ENCODE measurements at regions not wholly inside any gene's neighbourhood (a gene's known extent, or its start where the extent isn't known, plus 50 kb on each side); places are given as distances from the start of the nearest gene placed in this dataset.
"Not testable (repeated sequence)": the region's sequence is repeated elsewhere in the genome, so short reads cannot be mapped to it uniquely, and the experiment has no call there.

GRCh38 chr4:30559481-30559880, 160.7 kb upstream of the PCDH7 start:
- Histone ChIP-seq H3K27ac (ENCODE audit: extremely low read depth, low read depth, low read length) (no peak overlapping the region), H3K4me3 (ENCODE audit: low read depth, low read length) (no peak overlapping the region), H3K9me3 (ENCODE audit: control insufficient read depth, insufficient read depth, low read depth, low read length) (no peaks in the 10 kb centered on the region), H3K4me1 (ENCODE audit: control insufficient read depth, insufficient read depth, low read length) (no peaks in the 10 kb centered on the region), H3K36me3 (ENCODE audit: control insufficient read depth in 2 of 2, insufficient read depth in 1 of 2, low read length in 2 of 2) (no peaks in the 10 kb centered on the region)
- POLR2A ChIA-PET: no interaction called here
- CTCF ChIA-PET: no interaction called here
- no peak for TF ChIP-seq ZSCAN18 (tag by site-specific recombination; IDR thresholded peaks at IDR 0.05)
- TF ChIP-seq ZNF544 (tag by site-specific recombination; IDR thresholded peaks at IDR 0.05): no peak
- no peak for TF ChIP-seq ZBTB21 (tag by site-specific recombination; IDR thresholded peaks at IDR 0.05)
- no peak for TF ChIP-seq ZNF404 (tag by site-specific recombination; IDR thresholded peaks at IDR 0.05)
- TF ChIP-seq ZNF521 (tag by site-specific recombination; IDR thresholded peaks at IDR 0.05): no peak
- TF ChIP-seq ZNF704 (tag by site-specific recombination; IDR thresholded peaks at IDR 0.05): no peak
- no peak for TF ChIP-seq ZBTB17 (tag by site-specific recombination; IDR thresholded peaks at IDR 0.05)
- TF ChIP-seq ZNF26 (tag by site-specific recombination; IDR thresholded peaks at IDR 0.05): no peak
- no peak for TF ChIP-seq PATZ1 (tag by site-specific recombination; IDR thresholded peaks at IDR 0.05)
- no peak for TF ChIP-seq HOXC10 (CRISPR knock-in tag; IDR thresholded peaks at IDR 0.05)
- TF ChIP-seq ZNF23 (tag by site-specific recombination; IDR thresholded peaks at IDR 0.05; ENCODE audit: borderline replicate concordance): no peak
- TF ChIP-seq HOXA7 (CRISPR knock-in tag; IDR thresholded peaks at IDR 0.05; ENCODE audit: borderline replicate concordance): no peak
- TF ChIP-seq ZNF248 (tag by site-specific recombination; IDR thresholded peaks at IDR 0.05): no peak
- TF ChIP-seq ZNF114 (tag by site-specific recombination; IDR thresholded peaks at IDR 0.05): no peak

- TF ChIP-seq HOXD13 (CRISPR knock-in tag; IDR thresholded peaks at IDR 0.05; ENCODE audit: borderline replicate concordance): no peak
- no peak for TF ChIP-seq ZNF561 (tag by site-specific recombination; IDR thresholded peaks at IDR 0.05; ENCODE audit: borderline replicate concordance)
- POLR2A ChIA-PET: no interaction called here
- Histone ChIP-seq H3K4me3 (ENCODE audit: low read depth, low read length) (no peak overlapping the region), H3K27ac (ENCODE audit: extremely low read depth, low read depth, low read length) (no peak overlapping the region), H3K9me3 (ENCODE audit: control insufficient read depth, insufficient read depth, low read depth, low read length) (no peaks in the 10 kb centered on the region), H3K4me1 (ENCODE audit: control insufficient read depth, insufficient read depth, low read length) (no peaks in the 10 kb centered on the region), H3K36me3 (ENCODE audit: control insufficient read depth in 2 of 2, insufficient read depth in 1 of 2, low read length in 2 of 2) (no peaks in the 10 kb centered on the region)
- CTCF ChIA-PET: no interaction called here
Measured at GRCh38 chr4:30586850-30587249, 133.3 kb upstream of the PCDH7 start.

- H3K9me3 ChIP-seq (ENCODE audit: control insufficient read depth, insufficient read depth, low read depth, low read length); H3K27ac ChIP-seq (ENCODE audit: extremely low read depth, low read depth, low read length); CTCF ChIA-PET; H3K4me3 ChIP-seq (ENCODE audit: low read depth, low read length); H3K4me1 ChIP-seq (ENCODE audit: control insufficient read depth, insufficient read depth, low read length); H3K36me3 ChIP-seq (ENCODE audit: control insufficient read depth in 2 of 2, insufficient read depth in 1 of 2, low read length in 2 of 2); POLR2A ChIA-PET: not testable (repeated sequence)
- 0 out of 2 replicates have a peak, but pooled peaks have one; percentile 8 for TF ChIP-seq ZNF654 (tag by site-specific recombination; IDR thresholded peaks at IDR 0.05; ENCODE audit: low read depth)
- peak; percentile 57 for TF ChIP-seq ZNF623 (tag by site-specific recombination; IDR thresholded peaks at IDR 0.05)
- TF ChIP-seq ZNF433 (tag by site-specific recombination; IDR thresholded peaks at IDR 0.05; ENCODE audit: low read depth): 0 out of 2 replicates have a peak, but pooled peaks have one; percentile 20
- peak; percentile 72; the same call in 1 of the 2 replicates for TF ChIP-seq ZNF518A (tag by site-specific recombination; conservative IDR thresholded peaks at IDR 0.05; ENCODE audit: low read depth)
- peak; percentile 31; the same call in 1 of the 2 replicates for TF ChIP-seq ZNF140 (tag by site-specific recombination; IDR thresholded peaks at IDR 0.05)
- TF ChIP-seq ZNF555 (tag by site-specific recombination; conservative IDR thresholded peaks at IDR 0.05): peak; percentile 75
Measured at GRCh38 chr4:30589669-30590068, 130.5 kb upstream of the PCDH7 start.
